HepG2 (cell line): ENCODE measurements at regions not wholly inside any gene's neighbourhood (a gene's known extent, or its start where the extent isn't known, plus 50 kb on each side); places are given as distances from the start of the nearest gene placed in this dataset.

Experiments used
- ATAC-seq: fragments of 200-7000 bp; cut with Tn5 transposase; 3 replicates; pipeline ENCODE4 v1.9.1; 2020; ENCODE audit warnings: mild to moderate bottlenecking, moderate library complexity
- BruUV-seq: library from RNA; stranded (reverse); fragments of 400-500 nt; replicated peaks from 2 replicates; lab custom pipeline; 2021; lab: Mats Ljungman, UMichigan
- CTCF ChIA-PET: fragments of 300-600 bp; formaldehyde crosslinking; extraction: SDS; loops from one replicate; lab custom pipeline; 2021; ENCODE audit warnings: low total read pairs, inconsistent platforms, low intra/inter-chr PET ratio; lab: Yijun Ruan, JAX
- POLR2A ChIA-PET: fragments of 350-600 bp; sonication (Branson Sonifier 250); formaldehyde crosslinking; loops from one replicate; lab custom pipeline; 2020; ENCODE audit warnings: antibody characterized with exemption, inconsistent platforms; lab: Yijun Ruan, JAX
- DNase-seq: peaks from one replicate; pipeline ENCODE4 v3.0.0-alpha.2; 2015; ENCODE audit warnings: low spot score
- FAIRE-seq: peaks from 3 replicates; lab custom pipeline; 2011; peaks lifted over from hg19 to GRCh38; lab: Jason Lieb, UNC
- H2AFZ ChIP-seq: one replicate; pipeline ENCODE4 v1.6.1; 2011; ENCODE audit warnings: low read length, inconsistent platforms
- H3K27ac ChIP-seq: fragments of 300-600 bp; 3 replicates; pipeline ENCODE4 v1.8.0; 2011; ENCODE audit warnings: mixed run types, mild to moderate bottlenecking, mixed read lengths, low read length, inconsistent platforms; ENCODE audit not compliant: insufficient read depth; ENCODE audit errors: extremely low read length
- H3K27me3 ChIP-seq, 2 experiments: fragments of 200-600 bp in 1 of 2; 2 replicates in 1 of 2; 3 replicates in 1 of 2; pipeline versions ENCODE4 v1.6.0 to v1.8.0; 2011; ENCODE audit warnings: low read length in 2 of 2, mild to moderate bottlenecking in 2 of 2, moderate library complexity in 2 of 2, inconsistent platforms in 1 of 2; ENCODE audit not compliant: insufficient read depth in 2 of 2, control insufficient read depth in 1 of 2
- H3K36me3 ChIP-seq, 2 experiments: fragments of 200-600 bp in 1 of 2; replicated peaks in 1 of 2; 2 replicates in 1 of 2; 3 replicates in 1 of 2; pipeline versions ENCODE4 v1.5.1 to v1.8.0; 2011; ENCODE audit warnings: low read length in 2 of 2, inconsistent platforms in 1 of 2; ENCODE audit not compliant: insufficient read depth in 2 of 2, control insufficient read depth in 1 of 2
- H3K4me1 ChIP-seq: 2 replicates; pipeline ENCODE4 v1.5.1; 2012; ENCODE audit warnings: low read length, inconsistent platforms; ENCODE audit not compliant: insufficient read depth
- H3K4me2 ChIP-seq: 2 replicates; pipeline ENCODE4 v1.6.0; 2011; ENCODE audit warnings: low read depth, low read length, inconsistent platforms
- H3K4me3 ChIP-seq, 3 experiments: fragments of 200-600 bp in 1 of 3; sonication (generic), shearing (Covaris generic) in 1 of 3; replicated peaks in 1 of 3; 2 replicates each; pipeline ENCODE4 v1.5.1; 2011 to 2016; ENCODE audit warnings: low read length in 3 of 3, inconsistent platforms in 2 of 3, low read depth in 2 of 3, mild to moderate bottlenecking in 2 of 3, control low read depth in 1 of 3, mixed read lengths in 1 of 3; ENCODE audit not compliant: insufficient read depth in 1 of 3
- H3K79me2 ChIP-seq: one replicate; pipeline ENCODE4 v1.6.1; 2011; ENCODE audit warnings: low read length, inconsistent platforms; ENCODE audit not compliant: insufficient read depth
- H3K9ac ChIP-seq: 2 replicates; pipeline ENCODE4 v1.6.0; 2011; ENCODE audit warnings: mild to moderate bottlenecking, low read depth, low read length, inconsistent platforms; ENCODE audit not compliant: insufficient read depth
- H3K9me3 ChIP-seq: 2 replicates; pipeline ENCODE4 v1.5.1; 2012; ENCODE audit warnings: mild to moderate bottlenecking, low read length
- H4K20me1 ChIP-seq: 2 replicates; pipeline ENCODE4 v1.6.0; 2011; ENCODE audit warnings: inconsistent platforms, mild to moderate bottlenecking, low read length, moderate library complexity; ENCODE audit not compliant: insufficient read depth
- DNMT3B ChIP-seq: conservative IDR thresholded peaks from 2 replicates; pipeline ENCODE4 v1.6.1; 2016; ENCODE audit warnings: missing biosample characterization, control low read depth
- FOXK2 ChIP-seq: fragments of 450-650 bp; IDR thresholded peaks from 2 replicates; pipeline ENCODE4 v1.6.1; 2016
- KLF11 ChIP-seq: IDR thresholded peaks from 2 replicates; pipeline ENCODE4 v1.6.1; 2016; ENCODE audit warnings: missing compliant biosample characterization
- KLF13 ChIP-seq: sonication (generic); formaldehyde crosslinking; IDR thresholded peaks from 2 replicates; pipeline ENCODE4 v1.4.0; 2020; ENCODE audit warnings: mild to moderate bottlenecking, missing genetic modification reagents
- SKI ChIP-seq: fragments of 450-650 bp; IDR thresholded peaks from one replicate; pipeline ENCODE4 v1.6.1; 2018; ENCODE audit warnings: mild to moderate bottlenecking; ENCODE audit not compliant: partially characterized antibody
- ZBTB38 ChIP-seq: sonication (generic); formaldehyde crosslinking; IDR thresholded peaks from 2 replicates; pipeline ENCODE4 v1.5.1; 2020; ENCODE audit warnings: mild to moderate bottlenecking, missing genetic modification reagents
- ZFP82 ChIP-seq: sonication (generic); formaldehyde crosslinking; IDR thresholded peaks from 2 replicates; pipeline ENCODE4 v1.5.1; 2020; ENCODE audit warnings: mild to moderate bottlenecking, missing genetic modification reagents, borderline replicate concordance
- ZKSCAN1 ChIP-seq: fragments of 150-350 bp; IDR thresholded peaks from 2 replicates; pipeline ENCODE4 v1.6.1; 2014; ENCODE audit warnings: low read length
- ZNF570 ChIP-seq: sonication (generic); formaldehyde crosslinking; IDR thresholded peaks from 2 replicates; pipeline ENCODE4 v1.4.0; 2020; ENCODE audit warnings: mild to moderate bottlenecking, missing genetic modification reagents, borderline replicate concordance
- WGBS: methylation state at CpG from one replicate; pipeline ENCODE4 v1.1.6; 2017; ENCODE audit warnings: low lambda C conversion rate; 5-methylcytosine and 5-hydroxymethylcytosine counted together
- in situ Hi-C: cut with HindIII; loops from 2 replicates; pipeline ENCODE4 v1.10.0; 2017; ENCODE audit warnings: low pct_unique_long_range_greater_than_20kb; ENCODE audit not compliant: extremely low pct_ligation_motif_present
- intact Hi-C: fragments of 100-400 bp; cut with micrococcal nuclease; formaldehyde crosslinking; loops from one replicate; pipeline ENCODE4 v1.10.0; 2022; ENCODE audit not compliant: unreplicated experiment
- TF ChIP-seq, protein P1 (sequence below): fragments of 450-650 bp; IDR thresholded peaks from 2 replicates; pipeline ENCODE4 v1.6.1; 2017
- TF ChIP-seq, protein P2 (sequence below): sonication (generic); formaldehyde crosslinking; IDR thresholded peaks from 2 replicates; pipeline ENCODE4 v1.8.0; 2022; ENCODE audit warnings: mild to moderate bottlenecking, missing genetic modification reagents, moderate library complexity
- TF ChIP-seq, protein P3 (sequence below): sonication (generic); formaldehyde crosslinking; IDR thresholded peaks from 2 replicates; pipeline ENCODE4 v1.5.1; 2020; ENCODE audit warnings: mild to moderate bottlenecking, missing genetic modification reagents, moderate library complexity
- TF ChIP-seq, protein P4 (sequence below): sonication (generic); formaldehyde crosslinking; conservative IDR thresholded peaks from 2 replicates; pipeline ENCODE4 v1.4.0; 2020; ENCODE audit warnings: missing genetic modification reagents
- TF ChIP-seq, protein P5 (sequence below): IDR thresholded peaks from 2 replicates; pipeline ENCODE4 v1.6.1; 2016; ENCODE audit warnings: missing biosample characterization, missing genetic modification reagents, low read depth

DNA sequence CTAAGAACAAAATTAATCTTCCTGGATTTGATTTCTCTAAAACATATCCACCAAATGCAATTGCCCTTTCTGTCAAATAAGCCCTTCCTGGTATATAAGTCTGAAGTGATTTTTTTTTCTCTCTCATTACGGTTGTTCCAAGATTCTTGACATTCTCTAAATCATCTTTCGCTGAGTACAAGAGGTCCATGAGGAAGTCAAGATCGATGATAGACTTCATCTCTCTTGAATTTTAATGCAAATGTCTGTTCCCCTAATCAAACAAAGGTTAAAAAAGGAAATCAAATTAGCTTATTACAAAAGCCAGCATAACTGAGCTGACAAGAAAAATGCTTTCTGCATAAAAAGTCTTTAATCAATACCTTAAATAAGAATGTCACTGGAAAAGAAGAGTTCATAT lies 77.4 kb upstream of the ITGB1 start:
- FAIRE-seq (no peak), ATAC-seq (no peak), DNase-seq (no peak)
- no peak overlapping the region for H2AFZ ChIP-seq
- no peaks in the 10 kb centered on the region for H3K27me3 ChIP-seq
- H3K9me3 ChIP-seq = no peaks in the 10 kb centered on the region
- in situ Hi-C loops = no loop called here
- no peak for TF ChIP-seq ZFP82 (CRISPR knock-in tag)
- TF ChIP-seq, protein P1, sequence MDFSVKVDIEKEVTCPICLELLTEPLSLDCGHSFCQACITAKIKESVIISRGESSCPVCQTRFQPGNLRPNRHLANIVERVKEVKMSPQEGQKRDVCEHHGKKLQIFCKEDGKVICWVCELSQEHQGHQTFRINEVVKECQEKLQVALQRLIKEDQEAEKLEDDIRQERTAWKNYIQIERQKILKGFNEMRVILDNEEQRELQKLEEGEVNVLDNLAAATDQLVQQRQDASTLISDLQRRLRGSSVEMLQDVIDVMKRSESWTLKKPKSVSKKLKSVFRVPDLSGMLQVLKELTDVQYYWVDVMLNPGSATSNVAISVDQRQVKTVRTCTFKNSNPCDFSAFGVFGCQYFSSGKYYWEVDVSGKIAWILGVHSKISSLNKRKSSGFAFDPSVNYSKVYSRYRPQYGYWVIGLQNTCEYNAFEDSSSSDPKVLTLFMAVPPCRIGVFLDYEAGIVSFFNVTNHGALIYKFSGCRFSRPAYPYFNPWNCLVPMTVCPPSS = no peak
- TF ChIP-seq, protein P2, sequence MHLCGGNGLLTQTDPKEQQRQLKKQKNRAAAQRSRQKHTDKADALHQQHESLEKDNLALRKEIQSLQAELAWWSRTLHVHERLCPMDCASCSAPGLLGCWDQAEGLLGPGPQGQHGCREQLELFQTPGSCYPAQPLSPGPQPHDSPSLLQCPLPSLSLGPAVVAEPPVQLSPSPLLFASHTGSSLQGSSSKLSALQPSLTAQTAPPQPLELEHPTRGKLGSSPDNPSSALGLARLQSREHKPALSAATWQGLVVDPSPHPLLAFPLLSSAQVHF (CRISPR knock-in tag) = no peak
- TF ChIP-seq ZBTB38 = no peak
- no peak for TF ChIP-seq ZKSCAN1
- no peak for TF ChIP-seq ZNF570 (CRISPR knock-in tag)
- TF ChIP-seq FOXK2 = no peak
- TF ChIP-seq DNMT3B = no peak
- TF ChIP-seq, protein P3, sequence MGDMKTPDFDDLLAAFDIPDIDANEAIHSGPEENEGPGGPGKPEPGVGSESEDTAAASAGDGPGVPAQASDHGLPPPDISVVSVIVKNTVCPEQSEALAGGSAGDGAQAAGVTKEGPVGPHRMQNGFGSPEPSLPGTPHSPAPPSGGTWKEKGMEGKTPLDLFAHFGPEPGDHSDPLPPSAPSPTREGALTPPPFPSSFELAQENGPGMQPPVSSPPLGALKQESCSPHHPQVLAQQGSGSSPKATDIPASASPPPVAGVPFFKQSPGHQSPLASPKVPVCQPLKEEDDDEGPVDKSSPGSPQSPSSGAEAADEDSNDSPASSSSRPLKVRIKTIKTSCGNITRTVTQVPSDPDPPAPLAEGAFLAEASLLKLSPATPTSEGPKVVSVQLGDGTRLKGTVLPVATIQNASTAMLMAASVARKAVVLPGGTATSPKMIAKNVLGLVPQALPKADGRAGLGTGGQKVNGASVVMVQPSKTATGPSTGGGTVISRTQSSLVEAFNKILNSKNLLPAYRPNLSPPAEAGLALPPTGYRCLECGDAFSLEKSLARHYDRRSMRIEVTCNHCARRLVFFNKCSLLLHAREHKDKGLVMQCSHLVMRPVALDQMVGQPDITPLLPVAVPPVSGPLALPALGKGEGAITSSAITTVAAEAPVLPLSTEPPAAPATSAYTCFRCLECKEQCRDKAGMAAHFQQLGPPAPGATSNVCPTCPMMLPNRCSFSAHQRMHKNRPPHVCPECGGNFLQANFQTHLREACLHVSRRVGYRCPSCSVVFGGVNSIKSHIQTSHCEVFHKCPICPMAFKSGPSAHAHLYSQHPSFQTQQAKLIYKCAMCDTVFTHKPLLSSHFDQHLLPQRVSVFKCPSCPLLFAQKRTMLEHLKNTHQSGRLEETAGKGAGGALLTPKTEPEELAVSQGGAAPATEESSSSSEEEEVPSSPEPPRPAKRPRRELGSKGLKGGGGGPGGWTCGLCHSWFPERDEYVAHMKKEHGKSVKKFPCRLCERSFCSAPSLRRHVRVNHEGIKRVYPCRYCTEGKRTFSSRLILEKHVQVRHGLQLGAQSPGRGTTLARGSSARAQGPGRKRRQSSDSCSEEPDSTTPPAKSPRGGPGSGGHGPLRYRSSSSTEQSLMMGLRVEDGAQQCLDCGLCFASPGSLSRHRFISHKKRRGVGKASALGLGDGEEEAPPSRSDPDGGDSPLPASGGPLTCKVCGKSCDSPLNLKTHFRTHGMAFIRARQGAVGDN = no peak
- no peak for TF ChIP-seq KLF11 (CRISPR knock-in tag)
- TF ChIP-seq, protein P4, sequence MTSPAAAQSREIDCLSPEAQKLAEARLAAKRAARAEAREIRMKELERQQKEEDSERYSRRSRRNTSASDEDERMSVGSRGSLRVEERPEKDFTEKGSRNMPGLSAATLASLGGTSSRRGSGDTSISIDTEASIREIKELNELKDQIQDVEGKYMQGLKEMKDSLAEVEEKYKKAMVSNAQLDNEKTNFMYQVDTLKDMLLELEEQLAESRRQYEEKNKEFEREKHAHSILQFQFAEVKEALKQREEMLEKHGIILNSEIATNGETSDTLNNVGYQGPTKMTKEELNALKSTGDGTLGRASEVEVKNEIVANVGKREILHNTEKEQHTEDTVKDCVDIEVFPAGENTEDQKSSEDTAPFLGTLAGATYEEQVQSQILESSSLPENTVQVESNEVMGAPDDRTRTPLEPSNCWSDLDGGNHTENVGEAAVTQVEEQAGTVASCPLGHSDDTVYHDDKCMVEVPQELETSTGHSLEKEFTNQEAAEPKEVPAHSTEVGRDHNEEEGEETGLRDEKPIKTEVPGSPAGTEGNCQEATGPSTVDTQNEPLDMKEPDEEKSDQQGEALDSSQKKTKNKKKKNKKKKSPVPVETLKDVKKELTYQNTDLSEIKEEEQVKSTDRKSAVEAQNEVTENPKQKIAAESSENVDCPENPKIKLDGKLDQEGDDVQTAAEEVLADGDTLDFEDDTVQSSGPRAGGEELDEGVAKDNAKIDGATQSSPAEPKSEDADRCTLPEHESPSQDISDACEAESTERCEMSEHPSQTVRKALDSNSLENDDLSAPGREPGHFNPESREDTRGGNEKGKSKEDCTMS (CRISPR knock-in tag) = no peak
- TF ChIP-seq, protein P5, sequence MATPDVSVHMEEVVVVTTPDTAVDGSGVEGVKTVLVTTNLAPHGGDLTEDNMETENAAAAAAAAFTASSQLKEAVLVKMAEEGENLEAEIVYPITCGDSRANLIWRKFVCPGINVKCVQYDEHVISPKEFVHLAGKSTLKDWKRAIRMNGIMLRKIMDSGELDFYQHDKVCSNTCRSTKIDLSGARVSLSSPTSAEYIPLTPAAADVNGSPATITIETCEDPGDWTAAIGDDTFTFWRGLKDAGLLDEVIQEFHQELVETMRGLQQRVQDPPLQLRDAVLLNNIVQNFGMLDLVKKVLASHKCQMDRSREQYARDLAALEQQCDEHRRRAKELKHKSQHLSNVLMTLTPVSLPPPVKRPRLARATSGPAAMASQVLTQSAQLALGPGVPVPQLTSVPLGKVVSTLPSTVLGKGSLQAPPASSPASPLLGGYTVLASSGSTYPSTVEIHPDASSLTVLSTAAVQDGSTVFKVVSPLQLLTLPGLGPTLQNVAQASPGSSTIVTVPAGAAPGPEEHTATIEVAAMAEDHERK (CRISPR knock-in tag) = no peak
- TF ChIP-seq SKI = no peak
- TF ChIP-seq KLF13 (CRISPR knock-in tag) = no peak
- H3K36me3 ChIP-seq = no peaks in the 10 kb centered on the region
- intact Hi-C loops = no loop called here
- H3K9ac ChIP-seq = no peak overlapping the region
- H3K27ac ChIP-seq = no peak overlapping the region
- H3K79me2 ChIP-seq = no peaks in the 10 kb centered on the region
- H3K4me2 ChIP-seq = no peak overlapping the region
- ChIA-PET POLR2A (no interaction called here), CTCF (no interaction called here)
- H4K20me1 ChIP-seq = no peaks in the 10 kb centered on the region
- BruUV-seq = no TSS peak
- WGBS = 60% methylated on average over 3 of the region's 3 CpGs
- H3K4me3 ChIP-seq = no peak overlapping the region
- H3K4me1 ChIP-seq = no peaks in the 10 kb centered on the region
